ENCODE measurements at regions not wholly inside any gene's neighbourhood (a gene's known extent, or its start where the extent isn't known, plus 50 kb on each side); places are given as distances from the start of the nearest gene placed in this dataset.

- no peak overlapping the region for H3K4me3 ChIP-seq (ENCODE audit: low read depth, low read length)
- TF ChIP-seq CTCF (IDR thresholded peaks at IDR 0.05; ENCODE audit: low read depth, low read length), result no peak
These were observed 119.5 kb upstream of the TLE4 start for GRCh38 chr9:79452265-79452664.

GRCh38 chr9:79461712-79462111, 110.1 kb upstream of the TLE4 start:
- no peak for TF ChIP-seq CTCF (IDR thresholded peaks at IDR 0.05; ENCODE audit: low read depth, low read length)
- no peak overlapping the region for H3K4me3 ChIP-seq (ENCODE audit: low read depth, low read length)

GRCh38 chr9:79465156-79465555, 106.6 kb upstream of the TLE4 start:
- no peak overlapping the region for H3K4me3 ChIP-seq (ENCODE audit: low read depth, low read length)
- TF ChIP-seq CTCF (IDR thresholded peaks at IDR 0.05; ENCODE audit: low read depth, low read length), result no peak

- TF ChIP-seq CTCF (IDR thresholded peaks at IDR 0.05; ENCODE audit: low read depth, low read length), result no peak
- H3K4me3 ChIP-seq (ENCODE audit: low read depth, low read length), result no peak overlapping the region
These were observed 102.6 kb upstream of the TLE4 start for GRCh38 chr9:79469164-79469563.

- H3K4me3 ChIP-seq (ENCODE audit: low read depth, low read length), result no peak overlapping the region
- TF ChIP-seq CTCF (IDR thresholded peaks at IDR 0.05; ENCODE audit: low read depth, low read length), result no peak
These were observed 100.8 kb upstream of the TLE4 start for GRCh38 chr9:79470954-79471353.

- TF ChIP-seq CTCF (IDR thresholded peaks at IDR 0.05; ENCODE audit: low read depth, low read length), result no peak
- no peak overlapping the region for H3K4me3 ChIP-seq (ENCODE audit: low read depth, low read length)
These were observed 99.9 kb upstream of the TLE4 start for GRCh38 chr9:79471580-79472543.

- no peak for TF ChIP-seq CTCF (IDR thresholded peaks at IDR 0.05; ENCODE audit: low read depth, low read length)
- no peak overlapping the region for H3K4me3 ChIP-seq (ENCODE audit: low read depth, low read length)
These were observed 98.1 kb upstream of the TLE4 start for GRCh38 chr9:79473704-79474103.
